ENCODE measurements at regions not wholly inside any gene's neighbourhood (a gene's known extent, or its start where the extent isn't known, plus 50 kb on each side); places are given as distances from the start of the nearest gene placed in this dataset.

DNA sequence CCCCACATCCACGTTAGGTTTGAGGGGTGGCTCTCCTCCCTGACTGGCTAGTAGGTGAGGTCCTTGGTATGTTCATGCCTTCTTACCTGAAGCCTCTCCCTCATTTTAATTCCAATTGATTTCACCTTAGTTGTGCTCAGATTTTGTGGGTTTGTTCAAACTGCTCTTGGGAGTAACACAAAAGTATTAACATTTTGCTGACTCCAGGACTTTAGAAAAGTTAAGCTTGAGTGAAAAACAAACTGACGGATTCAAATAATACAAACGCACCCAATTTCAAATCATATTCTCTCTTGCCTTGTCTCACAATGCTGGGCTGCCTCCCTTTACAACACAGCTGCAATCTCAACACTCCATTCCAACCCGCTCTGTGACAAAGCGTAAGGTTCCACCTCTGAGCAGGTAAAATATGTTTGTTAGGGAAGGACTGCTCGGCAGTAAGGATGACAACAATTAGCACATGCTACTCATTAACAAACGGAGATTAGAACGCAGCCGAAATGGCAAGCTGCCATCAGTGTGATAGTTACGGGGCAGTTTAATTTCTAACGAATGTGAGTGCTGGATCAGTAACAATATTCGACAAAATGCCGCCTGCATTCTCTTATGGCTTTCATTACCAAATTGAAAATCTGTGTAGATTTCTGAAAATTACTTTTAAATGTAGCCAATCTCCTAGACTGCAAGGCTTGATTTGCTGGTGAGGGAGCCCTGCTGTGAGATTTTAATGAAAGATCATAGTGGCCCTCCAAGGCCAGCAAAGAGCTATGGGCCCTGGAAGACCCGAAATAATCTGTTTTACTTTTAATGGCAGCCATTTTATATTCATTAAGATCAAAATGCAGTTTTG is 730.6 kb upstream of the FANCL start:
- DNase-seq: no peak

- DNase-seq: no peak
These were observed 729.2 kb upstream of the FANCL start for GRCh38 chr2:58970365-58970764.

DNA sequence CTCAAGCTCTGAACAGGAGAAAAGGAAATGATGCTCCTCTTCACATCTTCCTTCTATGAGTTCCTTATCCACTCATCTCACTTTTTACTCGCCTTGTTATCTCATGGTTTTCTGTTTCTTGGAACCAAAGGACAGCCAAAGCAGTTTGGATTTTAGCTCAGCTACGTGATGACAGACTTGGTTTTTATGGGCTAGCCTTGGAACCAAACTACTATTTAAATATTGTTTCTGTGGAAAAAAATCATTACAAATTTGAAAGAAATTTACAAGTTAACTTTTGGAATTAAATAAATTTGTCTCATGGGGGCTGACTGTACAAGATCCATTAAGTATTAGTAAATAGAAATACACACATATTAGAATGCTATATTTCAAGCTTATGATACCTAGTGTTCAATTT is 727.8 kb upstream of the FANCL start:
- DNase-seq: no peak

- no peak for DNase-seq
These were observed 726.6 kb upstream of the FANCL start for GRCh38 chr2:58967736-58968135.

DNA sequence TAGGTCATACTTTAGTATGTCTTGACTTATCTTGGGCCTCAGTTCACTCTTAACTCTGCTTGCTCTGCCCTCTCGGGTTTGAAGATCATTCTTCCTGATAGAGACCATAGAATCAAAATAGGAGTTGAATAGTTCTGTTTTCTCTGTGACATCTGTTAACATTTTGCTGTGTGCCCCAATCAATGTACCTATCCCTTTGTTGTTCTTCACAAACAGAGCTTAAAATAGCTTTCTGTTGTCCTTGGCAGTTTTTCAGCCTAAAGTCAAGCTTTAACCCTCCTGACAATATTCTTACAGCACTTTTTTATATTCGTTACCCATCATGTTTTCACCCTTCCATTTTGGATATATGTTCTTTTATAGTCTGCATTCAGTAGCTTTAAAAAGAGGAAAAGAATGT is 724.5 kb upstream of the FANCL start:
- DNase-seq: no peak

- DNase-seq: no peak
These were observed 718.9 kb upstream of the FANCL start for GRCh38 chr2:58959996-58960395.

GRCh38 chr2:58957188-58957840 is 716.2 kb upstream of the FANCL start:
- DNase-seq: no peak

GRCh38 chr2:58954880-58955385 is 713.8 kb upstream of the FANCL start:
- no peak for DNase-seq

DNA sequence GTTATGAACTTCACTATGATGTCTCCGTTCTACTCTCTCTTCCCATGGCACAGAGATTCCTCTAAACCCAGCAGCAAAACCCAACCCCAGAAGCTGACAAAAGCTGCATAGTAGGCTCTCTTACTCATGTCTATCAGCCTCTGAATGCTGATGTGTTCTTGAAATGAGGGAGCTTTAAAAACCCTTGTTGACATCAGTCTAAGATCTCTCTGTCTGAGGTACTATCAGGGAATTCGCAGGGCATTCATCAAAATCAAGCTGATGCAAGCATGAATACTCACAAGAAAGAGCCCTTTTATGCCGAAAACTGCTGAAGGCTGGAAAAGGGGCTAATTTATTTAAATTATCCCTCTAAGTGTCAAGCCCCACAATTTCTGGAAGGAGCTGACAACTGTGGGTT is 710.6 kb upstream of the FANCL start:
- no peak for DNase-seq

DNA sequence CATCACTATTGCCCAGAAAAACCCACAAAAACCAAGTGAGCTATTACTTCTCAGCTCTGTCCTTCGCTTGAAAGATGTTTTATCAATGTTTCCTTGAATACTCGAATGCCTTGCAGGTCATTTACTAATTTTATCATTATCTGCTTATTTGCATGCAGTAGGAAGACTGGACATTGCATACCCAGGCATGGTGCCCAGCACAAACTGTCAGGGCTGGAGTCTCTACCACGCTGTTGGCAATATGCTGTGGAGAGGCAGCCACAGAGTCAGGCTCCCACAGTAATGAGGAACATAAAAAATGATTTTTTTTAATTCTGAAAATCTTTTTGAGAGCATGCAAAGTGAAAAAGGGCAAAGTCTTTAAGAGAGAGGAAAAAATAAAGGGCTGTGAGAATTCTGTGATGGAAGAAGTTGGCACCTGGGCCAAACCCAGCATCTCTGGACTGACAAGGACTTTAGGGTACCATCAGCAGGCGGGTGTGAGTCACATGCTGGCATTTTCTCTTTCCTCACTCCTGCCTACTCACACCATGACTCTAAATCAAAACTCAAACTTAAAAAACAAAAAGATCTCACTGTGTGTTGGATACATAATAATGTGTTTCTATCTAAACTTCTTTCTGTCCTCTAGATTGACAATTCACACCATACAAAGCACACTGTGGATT is 709.8 kb upstream of the FANCL start:
- no peak for DNase-seq

GRCh38 chr2:58939388-58939787 is 698.3 kb upstream of the FANCL start:
- no peak for DNase-seq

- DNase-seq: no peak
These were observed 697.9 kb upstream of the FANCL start for GRCh38 chr2:58938988-58939387.

- DNase-seq: no peak
These were observed 691.7 kb upstream of the FANCL start for GRCh38 chr2:58932801-58933200.

DNA sequence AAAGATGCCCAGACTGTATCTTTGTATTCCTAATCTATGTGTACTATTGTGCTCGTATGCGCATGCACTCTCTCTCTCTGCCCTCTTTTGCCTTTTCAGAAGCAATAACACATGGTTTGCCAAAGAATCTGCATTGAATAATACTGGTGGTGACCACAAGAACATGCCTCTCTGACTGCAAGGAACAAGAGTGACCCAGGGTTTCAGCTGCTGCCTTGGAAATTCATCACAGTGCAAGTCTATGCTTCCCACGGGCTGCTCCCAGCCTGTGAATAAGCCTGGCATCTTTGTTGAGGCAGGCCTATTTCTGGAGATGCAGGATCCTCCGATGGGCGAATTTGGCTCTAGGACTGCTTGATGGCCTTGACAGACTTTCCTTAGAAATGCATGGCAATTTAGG is 689.4 kb upstream of the FANCL start:
- no peak for DNase-seq

GRCh38 chr2:58928973-58929372 is 687.8 kb upstream of the FANCL start:
- no peak for DNase-seq

DNA sequence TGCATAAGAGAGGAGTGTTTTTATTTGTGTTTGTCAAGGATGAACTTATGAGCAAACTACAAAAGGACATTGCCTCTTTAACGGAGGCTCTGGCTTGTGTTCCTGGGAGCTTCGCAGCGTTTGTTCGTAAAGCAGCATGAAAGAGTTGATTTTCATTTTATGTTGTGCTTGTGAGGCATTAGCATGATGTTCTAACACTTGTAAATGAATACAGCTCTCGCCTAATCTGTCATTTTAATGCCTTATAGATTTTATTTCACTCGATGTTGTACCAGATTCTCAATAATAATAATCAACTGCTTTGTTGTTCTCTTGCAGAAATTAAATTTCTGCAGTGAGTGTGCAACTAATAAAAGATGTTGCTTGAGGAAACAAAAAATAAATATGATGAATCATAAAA is 687.3 kb upstream of the FANCL start:
- DNase-seq: no peak

DNA sequence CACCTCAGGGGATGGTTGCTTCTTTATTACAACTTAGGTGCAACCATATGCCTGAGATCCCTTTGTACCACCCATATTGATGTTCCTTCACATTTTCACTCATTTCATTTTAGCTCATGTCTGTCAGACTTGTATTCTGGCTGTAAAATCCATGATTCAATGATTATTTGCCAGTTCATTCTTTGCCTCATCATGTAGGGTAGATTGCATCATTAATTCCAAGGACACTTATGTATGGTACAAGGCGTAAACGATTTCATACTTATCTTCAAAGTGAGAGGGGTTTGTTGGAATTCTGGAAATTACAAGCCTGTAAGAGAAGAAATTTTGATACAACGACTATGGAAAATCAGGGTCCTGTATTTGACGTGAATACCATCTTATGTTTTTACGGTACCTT is 685.0 kb upstream of the FANCL start:
- no peak for DNase-seq

GRCh38 chr2:58925676-58926081 is 684.6 kb upstream of the FANCL start:
- no peak for DNase-seq

GRCh38 chr2:58923869-58924268 is 682.7 kb upstream of the FANCL start:
- no peak for DNase-seq

GRCh38 chr2:58922245-58922644 is 681.1 kb upstream of the FANCL start:
- DNase-seq: no peak

DNA sequence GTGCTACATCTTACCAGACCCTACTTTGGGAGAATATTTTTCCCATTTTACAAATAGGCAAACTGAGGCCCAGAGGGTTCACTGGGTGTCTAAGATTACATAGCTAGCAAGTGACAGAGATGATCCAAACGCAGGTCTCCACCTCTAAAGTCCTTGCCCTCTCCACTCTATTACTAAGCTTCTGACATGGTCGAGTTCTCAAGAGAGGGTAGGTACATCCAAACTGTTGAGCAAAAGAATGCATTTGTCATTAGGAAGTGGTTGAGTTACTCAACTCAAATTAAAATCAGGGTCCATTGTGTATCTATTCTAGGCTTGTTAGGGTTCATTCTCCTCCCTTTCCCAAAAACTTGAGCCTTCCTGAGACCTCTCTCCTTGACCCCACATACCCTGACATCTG is 680.6 kb upstream of the FANCL start:
- no peak for DNase-seq

DNA sequence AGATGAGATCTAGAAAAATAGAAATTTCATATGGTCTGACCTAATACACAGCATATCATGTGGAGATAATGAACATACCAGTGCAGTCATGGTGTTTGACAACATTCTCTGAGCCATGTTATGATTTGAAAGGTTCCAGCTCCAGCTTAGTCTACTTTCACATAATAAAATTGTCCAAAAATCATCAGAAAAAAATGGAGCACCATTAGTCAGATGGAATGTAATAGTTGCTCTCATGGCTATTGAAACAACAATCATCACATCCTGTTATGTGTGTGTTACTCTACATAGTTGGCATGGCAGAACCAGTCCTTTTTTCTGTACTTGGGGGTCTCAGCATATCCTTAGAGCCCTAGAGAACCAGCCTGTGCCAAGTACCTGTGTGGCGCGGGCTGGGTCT is 678.9 kb upstream of the FANCL start:
- no peak for DNase-seq

DNA sequence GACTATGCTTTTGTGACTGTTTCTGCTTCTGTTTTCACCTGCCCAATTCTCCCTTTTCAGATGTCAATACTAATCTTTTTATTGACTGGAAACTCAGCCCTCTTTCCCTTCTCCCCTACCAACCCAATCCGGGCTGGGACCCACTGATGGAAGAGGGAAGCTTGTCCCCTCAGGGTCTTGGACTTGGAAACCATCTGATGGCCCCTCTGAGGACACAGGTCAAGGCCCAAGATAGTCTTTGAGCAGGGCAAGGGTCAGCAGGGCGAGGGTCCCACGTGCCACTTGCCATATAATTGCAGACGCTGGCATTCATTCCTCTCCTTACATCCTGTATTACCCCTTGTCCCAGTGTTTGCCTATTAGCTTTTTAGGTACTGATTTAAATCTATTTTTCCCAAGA is 678.2 kb upstream of the FANCL start:
- DNase-seq: no peak

DNA sequence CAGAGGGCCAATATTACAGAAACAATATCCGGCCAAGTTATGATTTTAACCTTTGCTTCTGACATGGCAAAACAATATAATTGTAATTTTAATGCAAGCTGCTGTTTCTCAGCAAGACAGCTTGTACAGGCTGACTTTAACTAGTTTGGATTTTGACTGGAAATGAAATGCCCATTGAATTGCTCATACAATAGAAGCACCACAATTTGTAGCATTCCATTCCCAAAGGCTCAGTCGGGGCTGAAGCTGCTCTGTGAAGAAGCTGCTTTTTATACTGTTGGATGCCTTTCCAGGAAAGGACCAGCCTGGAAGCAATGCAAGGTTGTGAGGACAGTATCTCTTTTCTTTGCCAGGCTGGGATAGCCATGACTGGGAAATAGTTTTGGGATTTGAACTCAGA is 677.0 kb upstream of the FANCL start:
- no peak for DNase-seq

All from NCI-H1092 (cell line).